GM23338 (cell line): ENCODE measurements at regions not wholly inside any gene's neighbourhood (a gene's known extent, or its start where the extent isn't known, plus 50 kb on each side); places are given as distances from the start of the nearest gene placed in this dataset.

Source experiments
- CREB1 ChIP-seq: fragments of 250-450 bp; sonication (Bioruptor Pico); IDR thresholded peaks from 2 replicates; pipeline ENCODE4 v1.5.0; 2020; ENCODE audit warnings: low read depth, mild to moderate bottlenecking, moderate library complexity
- EZH2 ChIP-seq: fragments of 200-600 bp; sonication (generic); IDR thresholded peaks from one replicate; pipeline ENCODE4 v1.8.0; 2017; ENCODE audit warnings: antibody characterized with exemption, mild to moderate bottlenecking, low read depth; ENCODE audit not compliant: unreplicated experiment
- EZH2phosphoT487 ChIP-seq: fragments of 200-600 bp; sonication (generic); IDR thresholded peaks from one replicate; pipeline ENCODE4 v1.8.1; 2018; ENCODE audit warnings: antibody characterized with exemption; ENCODE audit not compliant: unreplicated experiment
- NANOG ChIP-seq: IDR thresholded peaks from 2 replicates; pipeline ENCODE4 v1.6.1; 2016; ENCODE audit warnings: antibody characterized with exemption, borderline replicate concordance
- ZNF114 ChIP-seq: fragments of 250-450 bp; sonication (Bioruptor Pico); IDR thresholded peaks from 2 replicates; pipeline ENCODE4 v1.5.0; 2020; ENCODE audit warnings: mild to moderate bottlenecking, moderate library complexity
- ZNF331 ChIP-seq: fragments of 250-450 bp; sonication (Bioruptor Pico); IDR thresholded peaks from 2 replicates; pipeline ENCODE4 v1.5.0; 2020; ENCODE audit warnings: low read depth, mild to moderate bottlenecking, moderate library complexity
- TF ChIP-seq, protein P1 (sequence below): fragments of 250-450 bp; sonication (Bioruptor Pico); IDR thresholded peaks from 2 replicates; pipeline ENCODE4 v1.5.0; 2020; ENCODE audit warnings: mild to moderate bottlenecking, moderate library complexity
- TF ChIP-seq, protein P2 (sequence below), 2 experiments: fragments of 200-600 bp in 1 of 2; sonication (generic) in 1 of 2; conservative IDR thresholded peaks; 2 replicates each; pipeline versions ENCODE4 v1.5.1 to v1.6.1; 2016 to 2017; ENCODE audit warnings: antibody characterized with exemption in 2 of 2, low read depth in 2 of 2, mild to moderate bottlenecking in 2 of 2, moderate library complexity in 1 of 2
- TF ChIP-seq, protein P3 (sequence below): IDR thresholded peaks from 2 replicates; pipeline ENCODE4 v1.6.1; 2016; ENCODE audit warnings: antibody characterized with exemption

DNA sequence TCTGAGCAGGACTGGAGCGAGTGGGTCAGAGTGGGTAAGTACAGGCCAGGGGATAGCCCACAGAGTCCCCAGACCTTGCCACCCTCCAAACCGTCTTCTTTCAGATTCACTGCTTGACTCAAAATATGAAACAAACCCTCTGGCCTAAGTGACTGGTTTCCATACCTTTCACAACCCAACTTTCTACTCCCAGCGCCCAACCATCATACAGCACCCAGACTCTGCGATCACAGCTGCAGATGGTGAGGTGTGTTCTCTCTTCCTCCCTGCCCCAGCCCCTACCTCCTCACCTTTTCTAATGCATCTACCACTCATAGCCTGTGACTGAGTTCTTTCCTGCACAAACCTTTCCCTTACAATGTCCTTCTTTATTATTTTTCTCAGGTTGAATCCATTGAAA is 92.0 kb upstream of the CELF2 start (continued):
- TF ChIP-seq, protein P1, sequence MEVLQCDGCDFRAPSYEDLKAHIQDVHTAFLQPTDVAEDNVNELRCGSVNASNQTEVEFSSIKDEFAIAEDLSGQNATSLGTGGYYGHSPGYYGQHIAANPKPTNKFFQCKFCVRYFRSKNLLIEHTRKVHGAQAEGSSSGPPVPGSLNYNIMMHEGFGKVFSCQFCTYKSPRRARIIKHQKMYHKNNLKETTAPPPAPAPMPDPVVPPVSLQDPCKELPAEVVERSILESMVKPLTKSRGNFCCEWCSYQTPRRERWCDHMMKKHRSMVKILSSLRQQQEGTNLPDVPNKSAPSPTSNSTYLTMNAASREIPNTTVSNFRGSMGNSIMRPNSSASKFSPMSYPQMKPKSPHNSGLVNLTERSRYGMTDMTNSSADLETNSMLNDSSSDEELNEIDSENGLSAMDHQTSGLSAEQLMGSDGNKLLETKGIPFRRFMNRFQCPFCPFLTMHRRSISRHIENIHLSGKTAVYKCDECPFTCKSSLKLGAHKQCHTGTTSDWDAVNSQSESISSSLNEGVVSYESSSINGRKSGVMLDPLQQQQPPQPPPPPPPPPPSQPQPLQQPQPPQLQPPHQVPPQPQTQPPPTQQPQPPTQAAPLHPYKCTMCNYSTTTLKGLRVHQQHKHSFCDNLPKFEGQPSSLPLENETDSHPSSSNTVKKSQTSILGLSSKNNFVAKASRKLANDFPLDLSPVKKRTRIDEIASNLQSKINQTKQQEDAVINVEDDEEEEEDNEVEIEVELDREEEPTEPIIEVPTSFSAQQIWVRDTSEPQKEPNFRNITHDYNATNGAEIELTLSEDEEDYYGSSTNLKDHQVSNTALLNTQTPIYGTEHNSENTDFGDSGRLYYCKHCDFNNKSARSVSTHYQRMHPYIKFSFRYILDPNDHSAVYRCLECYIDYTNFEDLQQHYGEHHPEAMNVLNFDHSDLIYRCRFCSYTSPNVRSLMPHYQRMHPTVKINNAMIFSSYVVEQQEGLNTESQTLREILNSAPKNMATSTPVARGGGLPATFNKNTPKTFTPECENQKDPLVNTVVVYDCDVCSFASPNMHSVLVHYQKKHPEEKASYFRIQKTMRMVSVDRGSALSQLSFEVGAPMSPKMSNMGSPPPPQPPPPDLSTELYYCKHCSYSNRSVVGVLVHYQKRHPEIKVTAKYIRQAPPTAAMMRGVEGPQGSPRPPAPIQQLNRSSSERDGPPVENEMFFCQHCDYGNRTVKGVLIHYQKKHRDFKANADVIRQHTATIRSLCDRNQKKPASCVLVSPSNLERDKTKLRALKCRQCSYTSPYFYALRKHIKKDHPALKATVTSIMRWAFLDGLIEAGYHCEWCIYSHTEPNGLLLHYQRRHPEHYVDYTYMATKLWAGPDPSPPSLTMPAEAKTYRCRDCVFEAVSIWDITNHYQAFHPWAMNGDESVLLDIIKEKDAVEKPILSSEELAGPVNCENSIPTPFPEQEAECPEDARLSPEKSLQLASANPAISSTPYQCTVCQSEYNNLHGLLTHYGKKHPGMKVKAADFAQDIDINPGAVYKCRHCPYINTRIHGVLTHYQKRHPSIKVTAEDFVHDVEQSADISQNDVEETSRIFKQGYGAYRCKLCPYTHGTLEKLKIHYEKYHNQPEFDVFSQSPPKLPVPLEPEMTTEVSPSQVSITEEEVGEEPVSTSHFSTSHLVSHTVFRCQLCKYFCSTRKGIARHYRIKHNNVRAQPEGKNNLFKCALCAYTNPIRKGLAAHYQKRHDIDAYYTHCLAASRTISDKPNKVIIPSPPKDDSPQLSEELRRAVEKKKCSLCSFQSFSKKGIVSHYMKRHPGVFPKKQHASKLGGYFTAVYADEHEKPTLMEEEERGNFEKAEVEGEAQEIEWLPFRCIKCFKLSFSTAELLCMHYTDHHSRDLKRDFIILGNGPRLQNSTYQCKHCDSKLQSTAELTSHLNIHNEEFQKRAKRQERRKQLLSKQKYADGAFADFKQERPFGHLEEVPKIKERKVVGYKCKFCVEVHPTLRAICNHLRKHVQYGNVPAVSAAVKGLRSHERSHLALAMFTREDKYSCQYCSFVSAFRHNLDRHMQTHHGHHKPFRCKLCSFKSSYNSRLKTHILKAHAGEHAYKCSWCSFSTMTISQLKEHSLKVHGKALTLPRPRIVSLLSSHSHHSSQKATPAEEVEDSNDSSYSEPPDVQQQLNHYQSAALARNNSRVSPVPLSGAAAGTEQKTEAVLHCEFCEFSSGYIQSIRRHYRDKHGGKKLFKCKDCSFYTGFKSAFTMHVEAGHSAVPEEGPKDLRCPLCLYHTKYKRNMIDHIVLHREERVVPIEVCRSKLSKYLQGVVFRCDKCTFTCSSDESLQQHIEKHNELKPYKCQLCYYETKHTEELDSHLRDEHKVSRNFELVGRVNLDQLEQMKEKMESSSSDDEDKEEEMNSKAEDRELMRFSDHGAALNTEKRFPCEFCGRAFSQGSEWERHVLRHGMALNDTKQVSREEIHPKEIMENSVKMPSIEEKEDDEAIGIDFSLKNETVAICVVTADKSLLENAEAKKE, result no peak
- TF ChIP-seq NANOG, result no peak
- TF ChIP-seq CREB1, result no peak
- TF ChIP-seq ZNF114, result no peak
- TF ChIP-seq ZNF331, result no peak
- no peak for TF ChIP-seq EZH2phosphoT487
- TF ChIP-seq, protein P2, sequence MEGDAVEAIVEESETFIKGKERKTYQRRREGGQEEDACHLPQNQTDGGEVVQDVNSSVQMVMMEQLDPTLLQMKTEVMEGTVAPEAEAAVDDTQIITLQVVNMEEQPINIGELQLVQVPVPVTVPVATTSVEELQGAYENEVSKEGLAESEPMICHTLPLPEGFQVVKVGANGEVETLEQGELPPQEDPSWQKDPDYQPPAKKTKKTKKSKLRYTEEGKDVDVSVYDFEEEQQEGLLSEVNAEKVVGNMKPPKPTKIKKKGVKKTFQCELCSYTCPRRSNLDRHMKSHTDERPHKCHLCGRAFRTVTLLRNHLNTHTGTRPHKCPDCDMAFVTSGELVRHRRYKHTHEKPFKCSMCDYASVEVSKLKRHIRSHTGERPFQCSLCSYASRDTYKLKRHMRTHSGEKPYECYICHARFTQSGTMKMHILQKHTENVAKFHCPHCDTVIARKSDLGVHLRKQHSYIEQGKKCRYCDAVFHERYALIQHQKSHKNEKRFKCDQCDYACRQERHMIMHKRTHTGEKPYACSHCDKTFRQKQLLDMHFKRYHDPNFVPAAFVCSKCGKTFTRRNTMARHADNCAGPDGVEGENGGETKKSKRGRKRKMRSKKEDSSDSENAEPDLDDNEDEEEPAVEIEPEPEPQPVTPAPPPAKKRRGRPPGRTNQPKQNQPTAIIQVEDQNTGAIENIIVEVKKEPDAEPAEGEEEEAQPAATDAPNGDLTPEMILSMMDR (conservative IDR thresholded peaks at IDR 0.05; ENCODE audit: low read depth in 2 of 2), result no peak
- no peak for TF ChIP-seq EZH2
- TF ChIP-seq, protein P3, sequence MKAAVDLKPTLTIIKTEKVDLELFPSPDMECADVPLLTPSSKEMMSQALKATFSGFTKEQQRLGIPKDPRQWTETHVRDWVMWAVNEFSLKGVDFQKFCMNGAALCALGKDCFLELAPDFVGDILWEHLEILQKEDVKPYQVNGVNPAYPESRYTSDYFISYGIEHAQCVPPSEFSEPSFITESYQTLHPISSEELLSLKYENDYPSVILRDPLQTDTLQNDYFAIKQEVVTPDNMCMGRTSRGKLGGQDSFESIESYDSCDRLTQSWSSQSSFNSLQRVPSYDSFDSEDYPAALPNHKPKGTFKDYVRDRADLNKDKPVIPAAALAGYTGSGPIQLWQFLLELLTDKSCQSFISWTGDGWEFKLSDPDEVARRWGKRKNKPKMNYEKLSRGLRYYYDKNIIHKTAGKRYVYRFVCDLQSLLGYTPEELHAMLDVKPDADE, result no peak
